ENCODE measurements at regions not wholly inside any gene's neighbourhood (a gene's known extent, or its start where the extent isn't known, plus 50 kb on each side); places are given as distances from the start of the nearest gene placed in this dataset.

- Histone ChIP-seq H3K4me1 (replicated peaks in 1 of 4; ENCODE audit: control insufficient read depth in 3 of 4, insufficient read depth in 4 of 4, low read length in 3 of 4) (no peaks in the 10 kb centered on the region), H3K14ac (ENCODE audit: insufficient read length) (no peak overlapping the region), H3K27me3 (replicated peaks in 1 of 4; ENCODE audit: control insufficient read depth in 3 of 4, extremely low read depth in 1 of 4, insufficient read depth in 3 of 4, low read length in 3 of 4) (no peaks in the 10 kb centered on the region), H4K20me1 (replicated peaks in 1 of 2; ENCODE audit: control insufficient read depth in 1 of 2, insufficient read depth in 2 of 2, low read length in 2 of 2) (no peaks in the 10 kb centered on the region), H3K9ac (replicated peaks in 1 of 4; ENCODE audit: extremely low read depth in 1 of 4, low read depth in 3 of 4, low read length in 3 of 4) (no peak overlapping the region), H2AK5ac (ENCODE audit: low read depth, low read length) (no peak overlapping the region), H3K23ac (ENCODE audit: insufficient read length) (no peak overlapping the region), H3K18ac (ENCODE audit: extremely low read depth, low read length) (no peak overlapping the region), H2BK12ac (ENCODE audit: low read depth, low read length) (no peak overlapping the region), H3K56ac (replicated peaks; ENCODE audit: insufficient read length, low read depth, low read length) (no peak overlapping the region), H2BK5ac (ENCODE audit: low read depth, low read length) (no peak overlapping the region), H3K36me3 (ENCODE audit: control insufficient read depth in 2 of 4, insufficient read depth in 4 of 4, low read length in 3 of 4) (no peaks in the 10 kb centered on the region), H3K79me1 (ENCODE audit: low read depth, low read length) (no peaks in the 10 kb centered on the region), H2BK15ac (ENCODE audit: low read length) (no peak overlapping the region), H2BK20ac (ENCODE audit: low read length) (no peak overlapping the region), H3K4ac (replicated peaks; ENCODE audit: insufficient read length, low read depth, low read length) (no peak overlapping the region), H4K8ac (ENCODE audit: extremely low read depth, insufficient read depth, low read length) (no peak overlapping the region), H4K91ac (replicated peaks; ENCODE audit: insufficient read length, low read length) (no peak overlapping the region), H3K9me3 (ENCODE audit: insufficient read depth in 2 of 2, low read depth in 1 of 2, low read length in 1 of 2) (no peaks in the 10 kb centered on the region), H3K4me2 (ENCODE audit: insufficient read depth in 1 of 2, low read depth in 2 of 2, low read length in 2 of 2) (no peak overlapping the region), H2AFZ (ENCODE audit: low read length) (no peak overlapping the region), H3K4me3 (ENCODE audit: extremely low read depth in 1 of 4, insufficient read depth in 2 of 4, low read depth in 3 of 4, low read length in 4 of 4) (no peak overlapping the region), H3K27ac (ENCODE audit: low read depth, low read length) (no peak overlapping the region), H3K23me2 (ENCODE audit: low read depth, low read length) (no peaks in the 10 kb centered on the region), H4K5ac (ENCODE audit: insufficient read length, low read depth, low read length) (no peak overlapping the region), H3K79me2 (ENCODE audit: control insufficient read depth in 1 of 2, insufficient read depth in 2 of 2, low read length in 2 of 2) (no peaks in the 10 kb centered on the region), H2BK120ac (replicated peaks; ENCODE audit: low read depth, low read length) (no peak overlapping the region)
- TF ChIP-seq SP4 (IDR thresholded peaks at IDR 0.05; ENCODE audit: low read length) (no peak), CEBPB (IDR thresholded peaks at IDR 0.05; ENCODE audit: low read depth, low read length) (peak; percentile 82)
- ChIA-PET POLR2A (ENCODE audit: partially characterized antibody) (no interaction called here), CTCF (ENCODE audit: partially characterized antibody) (no interaction called here)
- DNase-seq (ENCODE audit: low read depth in 1 of 2, low spot score in 2 of 2) (no peak), FAIRE-seq (no peak)
- WGBS, 2 experiments (ENCODE audit: extremely low coverage in 1 of 2, insufficient coverage in 1 of 2, insufficient read length in 1 of 2, insufficient replicate concordance in 2 of 2, low coverage in 1 of 2, low lambda C conversion rate in 2 of 2, missing lambda C conversion rate in 1 of 2), result 91% methylated on average over 6 of the region's 6 CpGs; no CpG with 5 or more reads in 1 of the 2 experiments
Observed at GRCh38 chr14:38363217-38363616, 107.3 kb upstream of the CLEC14A start.

Measured in H1 (cell line).